RCC 7860 (cell line): ENCODE measurements at regions not wholly inside any gene's neighbourhood (a gene's known extent, or its start where the extent isn't known, plus 50 kb on each side); places are given as distances from the start of the nearest gene placed in this dataset.

Experiments used
- DNase-seq: peaks from one replicate; pipeline ENCODE4 v3.0.0-alpha.2; 2015; ENCODE audit warnings: low spot score
- FAIRE-seq: peaks from 2 replicates; lab custom pipeline; 2012; peaks lifted over from hg19 to GRCh38; lab: Jason Lieb, UNC

- FAIRE-seq = no peak
- no peak for DNase-seq
Observed at GRCh38 chr18:28626756-28627155, 449.8 kb upstream of the CDH2 start.

GRCh38 chr18:28607991-28608390 lies 431.1 kb upstream of the CDH2 start:
- DNase-seq (no peak), FAIRE-seq (no peak)

- no peak for FAIRE-seq
- DNase-seq = no peak
Observed at GRCh38 chr18:28606686-28607085, 429.8 kb upstream of the CDH2 start.

- DNase-seq = no peak
- FAIRE-seq = no peak
Observed at GRCh38 chr18:28602391-28602790, 425.5 kb upstream of the CDH2 start.

- DNase-seq (no peak), FAIRE-seq (no peak)
Observed at GRCh38 chr18:28594034-28594433, 417.1 kb upstream of the CDH2 start.

- FAIRE-seq = no peak
- no peak for DNase-seq
Observed at GRCh38 chr18:28588884-28589549, 412.1 kb upstream of the CDH2 start.

GRCh38 chr18:28584731-28585130 lies 407.8 kb upstream of the CDH2 start:
- DNase-seq (peak; percentile 15), FAIRE-seq (no peak)

GRCh38 chr18:28582724-28583123 lies 405.8 kb upstream of the CDH2 start:
- FAIRE-seq (no peak), DNase-seq (no peak)

- no peak for DNase-seq
- no peak for FAIRE-seq
Observed at GRCh38 chr18:28581521-28582071, 404.7 kb upstream of the CDH2 start.

GRCh38 chr18:28576941-28577340 lies 400.0 kb upstream of the CDH2 start:
- DNase-seq (no peak), FAIRE-seq (no peak)

- FAIRE-seq = no peak
Observed at GRCh38 chr18:28575123-28575522, 398.2 kb upstream of the CDH2 start.

GRCh38 chr18:28574175-28574574 lies 397.2 kb upstream of the CDH2 start:
- no peak for FAIRE-seq

More at GRCh38 chr18:28575123-28575522, 398.2 kb upstream of the CDH2 start:
- no peak for DNase-seq

GRCh38 chr18:28571929-28572328 lies 395.0 kb upstream of the CDH2 start:
- no peak for FAIRE-seq
- no peak for DNase-seq

More at GRCh38 chr18:28574175-28574574, 397.2 kb upstream of the CDH2 start:
- no peak for DNase-seq

GRCh38 chr18:28560331-28560730 lies 383.4 kb upstream of the CDH2 start:
- DNase-seq (no peak), FAIRE-seq (no peak)

GRCh38 chr18:28559511-28559910 lies 382.6 kb upstream of the CDH2 start:
- DNase-seq = no peak
- FAIRE-seq = no peak

GRCh38 chr18:28541934-28542333 lies 365.0 kb upstream of the CDH2 start:
- no peak for DNase-seq
- no peak for FAIRE-seq

- FAIRE-seq = no peak
- no peak for DNase-seq
Observed at GRCh38 chr18:28541276-28541930, 364.5 kb upstream of the CDH2 start.

GRCh38 chr18:28529644-28530043 lies 352.7 kb upstream of the CDH2 start:
- no peak for FAIRE-seq
- no peak for DNase-seq

- no peak for FAIRE-seq
- DNase-seq = no peak
Observed at GRCh38 chr18:28526196-28526595, 349.3 kb upstream of the CDH2 start.

- no peak for DNase-seq
- FAIRE-seq = no peak
Observed at GRCh38 chr18:28523758-28524475, 347.0 kb upstream of the CDH2 start.

GRCh38 chr18:28522236-28522635 lies 345.3 kb upstream of the CDH2 start:
- FAIRE-seq (no peak), DNase-seq (no peak)

GRCh38 chr18:28519997-28520396 lies 343.1 kb upstream of the CDH2 start:
- FAIRE-seq (no peak), DNase-seq (no peak)
